C4-2B (cell line): ENCODE measurements at regions not wholly inside any gene's neighbourhood (a gene's known extent, or its start where the extent isn't known, plus 50 kb on each side); places are given as distances from the start of the nearest gene placed in this dataset.
"Not testable (repeated sequence)": the region's sequence is repeated elsewhere in the genome, so short reads cannot be mapped to it uniquely, and the experiment has no call there.

ENCODE experiments used
- H3K27ac ChIP-seq: fragments of 450-650 bp; 2 replicates; pipeline ENCODE4 v1.5.1; 2017
- ZFX ChIP-seq: fragments of 450-650 bp; IDR thresholded peaks from 2 replicates; pipeline ENCODE4 v1.6.1; 2017
- TF ChIP-seq, protein P1 (sequence below): fragments of 450-650 bp; conservative IDR thresholded peaks from 2 replicates; pipeline ENCODE4 v1.5.1; 2017; ENCODE audit warnings: mild to moderate bottlenecking

DNA sequence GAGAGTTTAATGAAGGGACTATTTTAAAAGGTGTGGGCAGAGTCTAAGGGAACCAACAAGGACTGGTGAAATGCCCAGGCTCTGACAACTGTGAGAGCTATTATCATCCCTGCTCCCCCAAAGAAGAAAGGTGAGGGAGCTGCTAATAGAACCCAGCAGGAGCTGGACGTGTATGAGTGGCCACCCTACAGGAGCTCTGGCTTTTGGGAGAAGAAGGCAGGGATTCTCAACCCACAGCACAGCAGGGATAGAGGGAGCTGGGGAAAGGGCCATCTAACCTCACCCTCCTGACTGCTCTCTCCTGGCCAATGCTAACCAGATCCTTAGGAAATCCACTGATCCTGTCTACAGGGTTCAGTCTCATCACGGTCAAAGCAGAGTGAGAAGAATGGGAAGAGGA lies 57.1 kb downstream of the GRIN2B start:
- H3K27ac ChIP-seq = no peak overlapping the region
- TF ChIP-seq, protein P1, sequence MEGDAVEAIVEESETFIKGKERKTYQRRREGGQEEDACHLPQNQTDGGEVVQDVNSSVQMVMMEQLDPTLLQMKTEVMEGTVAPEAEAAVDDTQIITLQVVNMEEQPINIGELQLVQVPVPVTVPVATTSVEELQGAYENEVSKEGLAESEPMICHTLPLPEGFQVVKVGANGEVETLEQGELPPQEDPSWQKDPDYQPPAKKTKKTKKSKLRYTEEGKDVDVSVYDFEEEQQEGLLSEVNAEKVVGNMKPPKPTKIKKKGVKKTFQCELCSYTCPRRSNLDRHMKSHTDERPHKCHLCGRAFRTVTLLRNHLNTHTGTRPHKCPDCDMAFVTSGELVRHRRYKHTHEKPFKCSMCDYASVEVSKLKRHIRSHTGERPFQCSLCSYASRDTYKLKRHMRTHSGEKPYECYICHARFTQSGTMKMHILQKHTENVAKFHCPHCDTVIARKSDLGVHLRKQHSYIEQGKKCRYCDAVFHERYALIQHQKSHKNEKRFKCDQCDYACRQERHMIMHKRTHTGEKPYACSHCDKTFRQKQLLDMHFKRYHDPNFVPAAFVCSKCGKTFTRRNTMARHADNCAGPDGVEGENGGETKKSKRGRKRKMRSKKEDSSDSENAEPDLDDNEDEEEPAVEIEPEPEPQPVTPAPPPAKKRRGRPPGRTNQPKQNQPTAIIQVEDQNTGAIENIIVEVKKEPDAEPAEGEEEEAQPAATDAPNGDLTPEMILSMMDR = no peak
- TF ChIP-seq ZFX = no peak

DNA sequence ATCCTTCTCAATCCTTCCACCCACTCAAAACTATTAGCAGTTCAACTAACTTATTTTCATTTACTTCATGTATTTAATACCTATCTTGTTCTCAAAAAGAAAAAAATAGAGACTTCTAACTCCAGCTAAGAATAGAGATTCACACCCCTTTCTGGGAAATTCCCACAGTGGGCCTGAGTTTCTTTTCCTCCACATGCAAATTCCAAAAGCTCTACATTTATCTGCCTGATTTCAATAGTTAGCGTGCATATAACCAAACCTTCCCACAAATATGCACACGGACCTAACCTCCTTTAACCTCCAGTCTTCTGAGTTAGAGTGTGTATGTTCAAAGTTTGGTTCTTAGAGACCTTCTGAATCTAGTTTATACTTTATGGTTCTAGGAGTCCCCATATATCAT lies 62.5 kb downstream of the GRIN2B start:
- TF ChIP-seq, protein P1 = no peak
- no peak for TF ChIP-seq ZFX
- no peak overlapping the region for H3K27ac ChIP-seq

DNA sequence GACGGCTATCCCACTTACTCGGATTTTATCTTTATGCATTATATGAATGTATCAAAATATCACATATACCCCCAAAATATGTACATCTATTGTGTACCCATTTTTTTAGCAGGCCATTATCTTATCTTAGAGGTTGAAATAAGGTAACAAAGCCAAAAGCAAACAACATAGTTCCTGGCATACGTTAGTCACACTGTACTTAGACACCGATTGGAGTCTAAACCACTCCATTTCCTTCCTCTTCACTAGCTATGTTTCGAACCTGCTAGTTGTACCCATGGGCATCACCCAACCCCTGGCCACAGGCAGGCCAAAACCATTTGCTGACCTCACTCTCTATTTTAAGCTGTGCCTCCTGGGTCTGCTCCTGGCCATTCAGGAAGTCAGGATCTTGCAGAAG lies 66.3 kb downstream of the GRIN2B start:
- H3K27ac ChIP-seq = no peak overlapping the region
- TF ChIP-seq, protein P1 = no peak
- TF ChIP-seq ZFX = no peak

DNA sequence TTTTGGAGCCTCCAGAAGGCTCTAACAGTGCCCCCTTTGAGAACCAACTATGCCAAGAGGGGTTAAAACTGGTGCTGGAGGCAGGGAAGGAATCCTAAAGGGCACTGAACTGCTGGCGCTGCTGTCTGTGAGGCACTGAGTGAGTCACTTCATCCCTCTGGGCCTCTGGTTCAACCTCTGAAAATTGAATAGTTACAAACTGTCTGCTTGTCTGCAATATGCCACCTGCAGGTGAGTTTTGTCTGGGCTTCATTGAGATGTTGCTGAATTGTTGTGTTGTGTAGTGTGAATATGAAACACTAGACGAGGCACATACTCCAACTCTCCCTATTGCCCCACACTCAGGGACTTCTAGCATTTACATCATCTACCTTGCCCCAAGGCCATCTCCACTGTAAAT lies 68.0 kb downstream of the GRIN2B start:
- H3K27ac ChIP-seq = no peak overlapping the region
- TF ChIP-seq, protein P1 = no peak
- TF ChIP-seq ZFX = no peak

DNA sequence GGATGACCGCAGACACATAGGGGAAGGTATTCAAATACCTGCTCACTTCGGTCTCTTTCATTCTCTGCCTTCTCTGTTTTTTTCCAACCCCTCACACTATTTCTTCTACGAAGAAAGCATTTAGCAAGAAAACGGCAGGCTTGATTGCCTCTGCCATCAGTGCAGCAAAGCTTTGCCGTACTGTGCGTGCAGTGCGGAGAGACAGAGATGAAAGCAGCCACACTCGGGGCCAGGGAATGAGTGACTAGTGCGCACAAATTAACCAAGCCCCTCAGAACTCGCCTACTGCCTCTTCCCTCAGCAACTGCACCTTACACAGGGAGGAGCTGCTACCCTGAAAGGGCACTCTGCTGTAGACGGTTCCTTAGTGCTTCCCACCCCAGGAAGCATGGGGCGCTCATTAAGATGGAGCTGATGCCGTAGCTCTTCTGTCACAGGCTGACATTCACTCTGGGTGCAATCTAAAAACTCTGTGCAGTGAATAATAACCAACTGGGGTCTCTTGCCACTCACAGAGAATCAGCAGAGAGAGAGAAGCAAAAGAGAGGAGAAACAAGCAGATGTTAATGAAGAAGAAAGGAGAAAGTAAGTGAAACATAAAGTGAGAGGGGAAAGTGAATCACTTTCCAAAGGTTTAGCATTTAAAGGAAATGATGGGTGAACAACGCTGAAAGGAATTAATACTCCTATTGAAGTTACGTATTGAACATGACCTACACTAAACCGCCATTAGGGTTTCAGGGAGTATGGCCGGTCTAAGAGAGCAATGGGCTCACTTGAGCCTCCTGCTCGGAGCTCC lies 69.4 kb downstream of the GRIN2B start:
- no peak overlapping the region for H3K27ac ChIP-seq

DNA sequence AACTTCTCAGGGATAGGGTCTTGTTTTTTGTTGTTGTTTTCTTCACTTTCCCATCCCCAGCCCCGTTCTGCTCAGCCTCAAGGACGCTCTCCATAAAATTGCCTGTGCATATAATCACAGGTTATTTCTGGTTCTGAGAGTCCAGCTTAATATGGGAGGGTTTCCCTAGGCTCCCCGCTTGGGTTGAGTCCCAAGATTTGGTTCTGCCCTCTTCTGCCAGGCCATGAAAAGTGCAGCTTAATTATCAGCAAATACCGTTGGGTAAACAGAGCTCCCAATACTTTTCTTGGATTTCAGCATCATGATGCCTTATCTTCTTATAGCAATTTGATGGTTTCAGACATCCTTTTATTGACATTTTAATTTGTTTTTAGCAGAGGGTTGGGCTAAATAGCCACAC lies 75.6 kb downstream of the GRIN2B start:
- H3K27ac ChIP-seq = no peak overlapping the region
- TF ChIP-seq, protein P1 = peak; percentile 14
- TF ChIP-seq ZFX = no peak

More for the DNA sequence above, 69.4 kb downstream of the GRIN2B start:
- TF ChIP-seq ZFX = no peak
- TF ChIP-seq, protein P1 = no peak

DNA sequence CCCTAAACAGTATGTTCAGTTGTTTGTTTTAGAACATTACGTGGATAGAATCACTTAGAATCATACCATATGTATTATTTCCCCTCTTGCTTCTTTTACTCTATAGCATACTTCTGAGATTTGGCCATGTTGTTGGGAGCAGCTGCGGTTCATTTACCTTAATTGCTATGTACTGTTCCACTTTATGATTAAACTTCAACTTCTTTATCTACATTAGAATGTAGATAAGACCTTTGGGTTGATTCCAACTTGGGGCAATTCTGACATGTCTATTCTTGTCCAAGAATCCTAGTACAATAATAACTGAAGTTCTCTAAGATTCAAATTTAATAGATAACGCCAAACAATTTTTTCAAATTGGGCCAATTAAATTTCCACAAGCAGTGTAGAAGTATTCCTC lies 80.7 kb downstream of the GRIN2B start:
- no peak for TF ChIP-seq ZFX
- TF ChIP-seq, protein P1 = no peak
- H3K27ac ChIP-seq = no peak overlapping the region

DNA sequence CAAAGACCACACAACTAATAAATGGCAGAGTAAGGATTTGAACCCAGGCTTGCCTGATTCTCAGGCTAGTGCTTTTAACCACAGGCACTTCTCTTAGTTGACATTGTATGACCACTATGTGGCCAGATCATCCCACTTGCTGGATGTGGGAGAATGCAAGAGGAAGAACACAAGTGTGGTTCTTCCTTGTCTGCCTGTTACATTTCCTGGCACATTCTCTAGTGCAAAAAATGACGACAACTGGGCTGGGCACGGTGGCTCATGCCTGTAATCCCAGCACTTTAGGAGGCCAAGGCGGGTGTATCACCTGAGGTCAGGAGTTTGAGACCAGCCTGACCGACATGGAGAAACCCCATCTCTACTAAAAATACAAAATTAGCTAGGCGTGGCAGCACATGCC lies 83.0 kb downstream of the GRIN2B start:
- H3K27ac ChIP-seq = not testable (repeated sequence)
